ENCODE measurements at regions not wholly inside any gene's neighbourhood (a gene's known extent, or its start where the extent isn't known, plus 50 kb on each side); places are given as distances from the start of the nearest gene placed in this dataset.

- H3K9ac ChIP-seq (ENCODE audit: low read length): no peak overlapping the region
- H3K4me2 ChIP-seq (ENCODE audit: low read depth, low read length): no peak overlapping the region
- no peaks in the 10 kb centered on the region for H3K79me2 ChIP-seq (ENCODE audit: low read length)
- TF ChIP-seq EZH2 (optimal IDR thresholded peaks at IDR 0.05; ENCODE audit: low read depth, low read length) (no peak), CTCF (IDR thresholded peaks at IDR 0.05; ENCODE audit: low read length) (no peak), EZH2phosphoT487 (IDR thresholded peaks at IDR 0.05; ENCODE audit: low read length) (no peak)
- no peak overlapping the region for H2AFZ ChIP-seq (ENCODE audit: low read length)
- H3F3A ChIP-seq (ENCODE audit: insufficient read depth, low read length): no peaks in the 10 kb centered on the region
- no peaks in the 10 kb centered on the region for H3K4me1 ChIP-seq (ENCODE audit: low read length)
- no peaks in the 10 kb centered on the region for H3K27me3 ChIP-seq (replicated peaks; ENCODE audit: insufficient read depth, low read length)
- no peak overlapping the region for H3K27ac ChIP-seq (ENCODE audit: low read length)
- no peaks in the 10 kb centered on the region for H3K36me3 ChIP-seq (replicated peaks; ENCODE audit: insufficient read depth, low read length)
- H3K9me3 ChIP-seq (replicated peaks; ENCODE audit: insufficient read depth, low read length): no peaks in the 10 kb centered on the region
- no peaks in the 10 kb centered on the region for H3K9me2 ChIP-seq (replicated peaks; ENCODE audit: insufficient read depth, low read length)
- no peaks in the 10 kb centered on the region for H4K20me1 ChIP-seq (ENCODE audit: insufficient read depth, low read length)
- DNase-seq: no peak
- H3K4me3 ChIP-seq (ENCODE audit: low read length): no peak overlapping the region
Observed at GRCh38 chr3:59286791-59287531, 237.1 kb upstream of the CFAP20DC start.

- no peak for DNase-seq
- Histone ChIP-seq H3K27me3 (replicated peaks; ENCODE audit: insufficient read depth, low read length) (no peaks in the 10 kb centered on the region), H2AFZ (ENCODE audit: low read length) (no peak overlapping the region), H3K4me2 (ENCODE audit: low read depth, low read length) (no peak overlapping the region), H3K4me1 (ENCODE audit: low read length) (no peaks in the 10 kb centered on the region), H3K9ac (ENCODE audit: low read length) (no peak overlapping the region), H3K36me3 (replicated peaks; ENCODE audit: insufficient read depth, low read length) (no peaks in the 10 kb centered on the region), H3K27ac (ENCODE audit: low read length) (no peak overlapping the region), H3K4me3 (ENCODE audit: low read length) (no peak overlapping the region), H3K9me2 (replicated peaks; ENCODE audit: insufficient read depth, low read length) (no peaks in the 10 kb centered on the region), H3K79me2 (ENCODE audit: low read length) (no peaks in the 10 kb centered on the region), H3K9me3 (replicated peaks; ENCODE audit: insufficient read depth, low read length) (no peaks in the 10 kb centered on the region), H3F3A (ENCODE audit: insufficient read depth, low read length) (no peaks in the 10 kb centered on the region), H4K20me1 (ENCODE audit: insufficient read depth, low read length) (no peaks in the 10 kb centered on the region)
- TF ChIP-seq EZH2 (optimal IDR thresholded peaks at IDR 0.05; ENCODE audit: low read depth, low read length): no peak
- no peak for TF ChIP-seq EZH2phosphoT487 (IDR thresholded peaks at IDR 0.05; ENCODE audit: low read length)
- TF ChIP-seq CTCF (IDR thresholded peaks at IDR 0.05; ENCODE audit: low read length): no peak
Observed at GRCh38 chr3:59285560-59285959, 235.7 kb upstream of the CFAP20DC start.

- Histone ChIP-seq H3K4me1 (ENCODE audit: low read length) (no peaks in the 10 kb centered on the region), H4K20me1 (ENCODE audit: insufficient read depth, low read length) (no peaks in the 10 kb centered on the region), H3K27ac (ENCODE audit: low read length) (no peak overlapping the region), H3K9me3 (replicated peaks; ENCODE audit: insufficient read depth, low read length) (no peaks in the 10 kb centered on the region), H3K36me3 (replicated peaks; ENCODE audit: insufficient read depth, low read length) (no peaks in the 10 kb centered on the region), H3K4me3 (ENCODE audit: low read length) (no peak overlapping the region), H2AFZ (ENCODE audit: low read length) (no peak overlapping the region), H3F3A (ENCODE audit: insufficient read depth, low read length) (no peaks in the 10 kb centered on the region), H3K9ac (ENCODE audit: low read length) (no peak overlapping the region), H3K9me2 (replicated peaks; ENCODE audit: insufficient read depth, low read length) (no peaks in the 10 kb centered on the region), H3K27me3 (replicated peaks; ENCODE audit: insufficient read depth, low read length) (no peaks in the 10 kb centered on the region), H3K79me2 (ENCODE audit: low read length) (no peaks in the 10 kb centered on the region), H3K4me2 (ENCODE audit: low read depth, low read length) (no peak overlapping the region)
- no peak for DNase-seq
- TF ChIP-seq CTCF (IDR thresholded peaks at IDR 0.05; ENCODE audit: low read length) (no peak), EZH2phosphoT487 (IDR thresholded peaks at IDR 0.05; ENCODE audit: low read length) (no peak), EZH2 (optimal IDR thresholded peaks at IDR 0.05; ENCODE audit: low read depth, low read length) (no peak)
Observed at GRCh38 chr3:59284926-59285325, 235.1 kb upstream of the CFAP20DC start.

Measured in MM.1S (cell line).